K562 (cell line): ENCODE measurements at regions not wholly inside any gene's neighbourhood (a gene's known extent, or its start where the extent isn't known, plus 50 kb on each side); places are given as distances from the start of the nearest gene placed in this dataset.

Experiments
- ATAC-seq: fragments of 200-7000 bp; cut with Tn5 transposase; 3 replicates; pipeline ENCODE4 v1.9.1; 2020; ENCODE audit warnings: moderate library complexity
- BruUV-seq: library from RNA; stranded (reverse); fragments of 400-500 nt; replicated peaks from 2 replicates; lab custom pipeline; 2021; lab: Mats Ljungman, UMichigan
- CTCF ChIA-PET: fragments of 300-600 bp; formaldehyde crosslinking; extraction: SDS; loops from one replicate; lab custom pipeline; 2021; ENCODE audit warnings: low intra/inter-chr PET ratio; lab: Yijun Ruan, JAX
- POLR2A ChIA-PET: fragments of 300-600, 350-650 bp; sonication (Branson Sonifier 250); formaldehyde crosslinking; extraction: SDS; loops from one replicate; lab custom pipeline; 2021; ENCODE audit warnings: antibody characterized with exemption, inconsistent platforms; lab: Yijun Ruan, JAX
- DNase-seq, 4 experiments: peaks; one replicate each; pipeline versions ENCODE4 v3.0.0 to v3.0.0-alpha.2; 2011 to 2018; ENCODE audit warnings: low spot score in 3 of 4, mixed read lengths in 3 of 4; ENCODE audit errors: extremely low read depth in 1 of 4
- FAIRE-seq: peaks from 2 replicates; lab custom pipeline; 2011; peaks lifted over from hg19 to GRCh38; lab: Jason Lieb, UNC
- H2AFZ ChIP-seq: 2 replicates; pipeline ENCODE4 v1.6.0; 2011; ENCODE audit warnings: low read depth, low read length, control low read depth, inconsistent platforms
- H3K27ac ChIP-seq: fragments of 200-600 bp; 3 replicates; pipeline ENCODE4 v1.8.0; 2011; ENCODE audit warnings: low read depth, mild to moderate bottlenecking, control low read depth, inconsistent platforms, low read length, moderate library complexity, mixed read lengths; ENCODE audit errors: extremely low read depth
- H3K27me3 ChIP-seq, 2 experiments: fragments of 300-600 bp in 1 of 2; 2 replicates in 1 of 2; 3 replicates in 1 of 2; pipeline versions ENCODE4 v1.6.0 to v1.8.0; 2011; ENCODE audit warnings: inconsistent platforms in 2 of 2, low read length in 2 of 2, mild to moderate bottlenecking in 1 of 2, mixed read lengths in 1 of 2, moderate library complexity in 1 of 2; ENCODE audit not compliant: control insufficient read depth in 2 of 2, insufficient read depth in 2 of 2
- H3K36me3 ChIP-seq: fragments of 300-600 bp; 3 replicates; pipeline ENCODE4 v1.8.0; 2011; ENCODE audit warnings: mild to moderate bottlenecking, low read length, inconsistent platforms; ENCODE audit not compliant: control insufficient read depth, insufficient read depth
- H3K4me1 ChIP-seq, 2 experiments: fragments of 200-600 bp in 1 of 2; replicated peaks in 1 of 2; 2 replicates in 1 of 2; 3 replicates in 1 of 2; pipeline versions ENCODE4 v1.5.1 to v1.8.0; 2011; ENCODE audit warnings: inconsistent platforms in 2 of 2, low read length in 2 of 2, mild to moderate bottlenecking in 1 of 2, mixed read lengths in 1 of 2, moderate library complexity in 1 of 2; ENCODE audit not compliant: control insufficient read depth in 2 of 2, insufficient read depth in 2 of 2
- H3K4me2 ChIP-seq: 2 replicates; pipeline ENCODE4 v1.6.1; 2011; ENCODE audit warnings: low read length, control low read depth, inconsistent platforms, mixed read lengths; ENCODE audit not compliant: insufficient read depth
- H3K4me3 ChIP-seq: fragments of 200-600 bp; sonication (generic), shearing (Covaris generic); 2 replicates; pipeline ENCODE4 v1.5.1; 2016; ENCODE audit warnings: control low read depth, inconsistent platforms
- H3K79me2 ChIP-seq: fragments of 200-600 bp; 3 replicates; pipeline ENCODE4 v1.8.0; 2011; ENCODE audit warnings: low read length, inconsistent platforms; ENCODE audit not compliant: control insufficient read depth, insufficient read depth
- H3K9ac ChIP-seq, 2 experiments: 2 replicates each; pipeline versions ENCODE4 v1.6.0 to v1.6.1; 2011; ENCODE audit warnings: low read depth in 2 of 2, low read length in 2 of 2, control low read depth in 1 of 2, inconsistent platforms in 1 of 2, mild to moderate bottlenecking in 1 of 2, mixed read lengths in 1 of 2; ENCODE audit not compliant: insufficient read depth in 1 of 2
- H3K9me1 ChIP-seq: one replicate; pipeline ENCODE4 v1.6.0; 2011; ENCODE audit warnings: inconsistent platforms, mild to moderate bottlenecking, low read length, moderate library complexity; ENCODE audit not compliant: control insufficient read depth, insufficient read depth
- H3K9me3 ChIP-seq: replicated peaks from 2 replicates; pipeline ENCODE4 v1.5.1; 2011; ENCODE audit warnings: low read depth, low read length, inconsistent platforms; ENCODE audit not compliant: control insufficient read depth, insufficient read depth
- H4K20me1 ChIP-seq: replicated peaks from 2 replicates; pipeline ENCODE4 v1.6.1; 2011; ENCODE audit warnings: low read length, inconsistent platforms, mixed read lengths; ENCODE audit not compliant: control insufficient read depth, insufficient read depth
- CREB1 ChIP-seq, 2 experiments: sonication (generic) in 1 of 2; formaldehyde crosslinking in 1 of 2; IDR thresholded peaks; 2 replicates each; pipeline versions ENCODE4 v1.6.1 to v1.8.0; 2012 to 2022; ENCODE audit warnings: inconsistent platforms in 1 of 2, mild to moderate bottlenecking in 1 of 2, missing genetic modification reagents in 1 of 2, moderate library complexity in 1 of 2
- CTBP1 ChIP-seq: fragments of 450-650 bp; IDR thresholded peaks from 2 replicates; pipeline ENCODE4 v1.6.1; 2016; ENCODE audit warnings: borderline replicate concordance
- HDGF ChIP-seq: fragments of 450-650 bp; IDR thresholded peaks from 2 replicates; pipeline ENCODE4 v1.6.1; 2016
- MEF2A ChIP-seq: IDR thresholded peaks from 2 replicates; pipeline ENCODE4 v1.6.1; 2011; ENCODE audit warnings: low read depth, mild to moderate bottlenecking, low read length, moderate library complexity; ENCODE audit not compliant: control insufficient read depth
- NR1H2 ChIP-seq: sonication (generic); formaldehyde crosslinking; IDR thresholded peaks from 2 replicates; pipeline ENCODE4 v1.4.0; 2020; ENCODE audit warnings: mild to moderate bottlenecking, missing genetic modification reagents
- POLR2AphosphoS2 ChIP-seq: IDR thresholded peaks from 2 replicates; pipeline ENCODE4 v1.6.1; 2012; ENCODE audit warnings: low read length, improper control_type of control experiment
- SRSF3 ChIP-seq: fragments of 200-400 bp; formaldehyde crosslinking; IDR thresholded peaks from 2 replicates; pipeline ENCODE4 v1.6.1; 2016; ENCODE audit warnings: mild to moderate bottlenecking, low read length, moderate library complexity; ENCODE audit not compliant: insufficient read depth
- SRSF7 ChIP-seq: fragments of 200-400 bp; formaldehyde crosslinking; optimal IDR thresholded peaks from 2 replicates; pipeline ENCODE3; 2017; ENCODE audit warnings: mild to moderate bottlenecking, low read depth, low read length
- ZNF175 ChIP-seq: fragments of 200-800 bp; sonication (Bioruptor generic); IDR thresholded peaks from 2 replicates; pipeline ENCODE4 v1.6.1; 2016; ENCODE audit warnings: low read depth, mild to moderate bottlenecking, missing genetic modification characterization, missing compliant biosample characterization
- ZNF436 ChIP-seq: fragments of 250-450, 450-650 bp; sonication (Bioruptor Pico); formaldehyde crosslinking; IDR thresholded peaks from 2 replicates; pipeline ENCODE4 v1.7.0; 2020; ENCODE audit warnings: mild to moderate bottlenecking
- ZNF764 ChIP-seq: fragments of 250-450 bp; sonication (Bioruptor Pico); IDR thresholded peaks from 2 replicates; pipeline ENCODE4 v1.4.0; 2020; ENCODE audit warnings: low read depth, mild to moderate bottlenecking, moderate library complexity
- ZNF766 ChIP-seq: fragments of 200-800 bp; sonication (Bioruptor generic); conservative IDR thresholded peaks from 2 replicates; pipeline ENCODE4 v1.6.1; 2016; ENCODE audit warnings: missing genetic modification characterization, missing compliant biosample characterization
- ZSCAN29 ChIP-seq: fragments of 450-650 bp; IDR thresholded peaks from 2 replicates; pipeline ENCODE4 v1.6.1; 2017
- WGBS: fragments of 100-300 bp; shearing (Covaris generic); methylation state at CpG from one replicate; pipeline ENCODE4 v1.1.6; 2016; ENCODE audit warnings: low coverage, mixed read lengths; ENCODE audit not compliant: insufficient coverage; ENCODE audit errors: missing lambda C conversion rate; 5-methylcytosine and 5-hydroxymethylcytosine counted together
- in situ Hi-C: fragments of 300-500 bp; cut with MboI; formaldehyde crosslinking; loops from 4 replicates; pipeline ENCODE4 v1.15.0; 2018; ENCODE audit warnings: inconsistent platforms, mixed read lengths
- intact Hi-C: fragments of 100-400 bp; cut with micrococcal nuclease; formaldehyde crosslinking; loops from 2 replicates; pipeline ENCODE4 v1.14.2; 2022

DNA sequence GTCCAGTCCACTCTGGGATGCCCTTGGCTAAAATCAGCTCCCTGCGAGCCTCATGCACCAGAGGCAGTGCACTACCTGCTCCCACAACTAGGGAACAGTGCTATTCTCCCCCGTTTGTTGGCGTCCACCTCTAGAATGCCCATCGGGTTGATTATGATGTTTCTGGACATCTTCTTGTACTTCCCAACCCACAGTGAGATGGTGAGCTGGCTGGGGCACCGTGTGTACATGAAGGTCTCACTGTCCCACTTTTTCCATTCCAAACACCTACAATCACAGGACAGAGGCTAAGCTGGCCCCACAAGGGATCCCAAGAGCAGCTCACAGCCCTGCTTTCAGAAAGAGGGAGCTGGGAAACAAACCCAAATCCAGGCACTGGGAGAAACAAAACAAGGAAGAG, 126.2 kb upstream of the ZNF92 start:
- TF ChIP-seq HDGF (no peak), MEF2A (no peak), ZSCAN29 (no peak), CREB1 (IDR thresholded peaks at IDR 0.05) (no peak), CREB1 (CRISPR knock-in tag; IDR thresholded peaks at IDR 0.05) (no peak), CTBP1 (no peak), ZNF764 (no peak), ZNF436 (CRISPR knock-in tag) (no peak), SRSF3 (no peak), POLR2AphosphoS2 (no peak), SRSF7 (no peak), ZNF766 (CRISPR knock-in tag) (no peak), NR1H2 (no peak), ZNF175 (no peak)
- Histone ChIP-seq H3K4me3 (no peak overlapping the region), H3K27ac (no peak overlapping the region; the same call in 2 of the 3 replicates), H3K9ac (no peak overlapping the region; a peak in 1 of 4 replicates), H4K20me1 (0 out of 2 replicates have a peak, but pooled peaks cover 3% of the 10 kb centered on the region), H3K36me3 (no peaks in the 10 kb centered on the region), H3K27me3 (peaks cover 0 to 31% of the 10 kb centered on the region in 2 experiments; a peak in 3 of 5 replicates), H3K79me2 (no peaks in the 10 kb centered on the region), H3K9me1 (no peaks in the 10 kb centered on the region), H3K9me3 (no peaks in the 10 kb centered on the region), H2AFZ (no peak overlapping the region), H3K4me2 (no peak overlapping the region), H3K4me1 (peaks cover 0 to 11% of the 10 kb centered on the region in 2 experiments; a peak in 3 of 5 replicates)
- ChIA-PET CTCF (no interaction called here), POLR2A (interaction anchor here (0.6 to 1.1 kb wide), 2 partner anchors 22 to 126 kb away, joined by 3 to 4 read pairs; partner anchors contain the start of gene ZNF92)
- no peak for DNase-seq
- in situ Hi-C loops (no loop called here), intact Hi-C loops (no loop called here)
- no peak for ATAC-seq
- 2% methylated on average over 5 of the region's 5 CpGs for WGBS
- no TSS peak for BruUV-seq
- no peak for FAIRE-seq
